Caco-2 (cell line): ENCODE measurements at regions not wholly inside any gene's neighbourhood (a gene's known extent, or its start where the extent isn't known, plus 50 kb on each side); places are given as distances from the start of the nearest gene placed in this dataset.

Experiments used
- BruUV-seq: library from RNA; stranded (reverse); fragments of 400-500 nt; replicated peaks from 2 replicates; lab custom pipeline; 2021; lab: Mats Ljungman, UMichigan
- CTCF ChIA-PET: fragments of 300-600 bp; sonication (Branson Sonifier 250); formaldehyde crosslinking; loops from one replicate; lab custom pipeline; 2022; ENCODE audit warnings: antibody characterized with exemption; lab: Charles Lee
- POLR2A ChIA-PET: fragments of 300-600 bp; sonication (Branson Sonifier 250); formaldehyde crosslinking; loops from one replicate; lab custom pipeline; 2022; ENCODE audit warnings: antibody characterized with exemption; lab: Charles Lee
- DNase-seq, 2 experiments: peaks; one replicate each; pipeline versions ENCODE4 v3.0.0 to v3.0.0-alpha.2; 2020 to 2022
- H3K27me3 ChIP-seq: replicated peaks from 2 replicates; pipeline ENCODE4 v1.6.0; 2011; ENCODE audit warnings: low read length; ENCODE audit not compliant: control insufficient read depth, insufficient read depth
- H3K36me3 ChIP-seq: 2 replicates; pipeline ENCODE4 v1.5.1; 2011; ENCODE audit warnings: low read length; ENCODE audit not compliant: control insufficient read depth, insufficient read depth
- H3K4me1 ChIP-seq: fragments of 250-450 bp; sonication (Bioruptor Pico); 2 replicates; pipeline ENCODE4 v1.5.1; 2020; ENCODE audit warnings: mild to moderate bottlenecking
- H3K4me3 ChIP-seq: 2 replicates; pipeline ENCODE4 v1.5.1; 2011; ENCODE audit warnings: low read depth, mild to moderate bottlenecking, control low read depth, low read length
- H3K9me3 ChIP-seq: fragments of 250-450 bp; sonication (Bioruptor Pico); 2 replicates; pipeline ENCODE4 v1.5.1; 2020; ENCODE audit warnings: mild to moderate bottlenecking, moderate library complexity
- H3K27ac Mint-ChIP-seq: one replicate; pipeline ENCODE4 v1.8.0; 2022; ENCODE audit warnings: mixed read lengths; ENCODE audit not compliant: unreplicated experiment
- H3K27me3 Mint-ChIP-seq: one replicate; pipeline ENCODE4 v1.8.0; 2022; ENCODE audit warnings: mixed read lengths; ENCODE audit not compliant: insufficient read depth, unreplicated experiment
- H3K36me3 Mint-ChIP-seq: one replicate; pipeline ENCODE4 v1.8.0; 2022; ENCODE audit warnings: mild to moderate bottlenecking, mixed read lengths; ENCODE audit not compliant: insufficient read depth, unreplicated experiment
- H3K4me1 Mint-ChIP-seq: one replicate; pipeline ENCODE4 v1.8.0; 2022; ENCODE audit warnings: low read depth, mixed read lengths; ENCODE audit not compliant: unreplicated experiment
- H3K4me3 Mint-ChIP-seq: one replicate; pipeline ENCODE4 v1.8.0; 2022; ENCODE audit warnings: mild to moderate bottlenecking, moderate library complexity, mixed read lengths; ENCODE audit not compliant: unreplicated experiment
- H3K9me3 Mint-ChIP-seq: one replicate; pipeline ENCODE4 v1.8.0; 2022; ENCODE audit warnings: mixed read lengths; ENCODE audit not compliant: unreplicated experiment
- intact Hi-C: fragments of 100-400 bp; cut with micrococcal nuclease; formaldehyde crosslinking; loops from one replicate; pipeline ENCODE4 v1.10.0; 2022; ENCODE audit not compliant: unreplicated experiment
- TF ChIP-seq, protein P1 (sequence below), 2 experiments: fragments of 200-600 bp in 1 of 2; IDR thresholded peaks; 1 replicate in 1 of 2; 2 replicates in 1 of 2; pipeline versions ENCODE4 v1.5.1 to v1.8.0; 2011 to 2022; ENCODE audit warnings: antibody characterized with exemption in 1 of 2, control low read depth in 1 of 2, inconsistent platforms in 1 of 2, low read depth in 1 of 2, low read length in 1 of 2, mild to moderate bottlenecking in 1 of 2, moderate library complexity in 1 of 2; ENCODE audit not compliant: insufficient read depth in 1 of 2, severe bottlenecking in 1 of 2, unreplicated experiment in 1 of 2

DNA sequence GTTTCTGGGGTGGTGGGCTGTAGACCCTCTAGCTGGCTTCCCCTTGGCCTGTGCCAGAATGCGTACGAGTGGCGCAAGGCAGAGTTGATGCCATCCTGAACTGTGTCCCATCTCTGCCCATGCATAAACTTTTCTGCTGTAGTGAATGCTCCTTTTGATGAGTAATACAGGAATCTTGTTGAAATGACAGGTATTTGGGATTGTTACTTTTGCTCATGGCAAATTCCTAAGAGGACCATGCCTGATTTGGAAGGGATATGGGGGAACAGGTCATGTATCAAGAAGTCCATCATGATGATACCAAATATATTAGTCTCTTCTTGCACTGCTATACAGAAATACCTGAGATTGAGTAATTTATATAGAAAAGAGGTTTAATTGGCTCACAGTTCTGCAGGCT lies 648.0 kb downstream of the SLC4A3 start:
- ChIA-PET POLR2A (no interaction called here), CTCF (no interaction called here)
- Histone ChIP-seq H3K27me3 (no peaks in the 10 kb centered on the region), H3K9me3 (no peaks in the 10 kb centered on the region), H3K36me3 (no peaks in the 10 kb centered on the region), H3K4me3 (no peak overlapping the region), H3K4me1 (no peaks in the 10 kb centered on the region; the same call in 1 of the 2 replicates)
- H3K4me3 Mint-ChIP-seq: no peak overlapping the region
- TF ChIP-seq, protein P1, sequence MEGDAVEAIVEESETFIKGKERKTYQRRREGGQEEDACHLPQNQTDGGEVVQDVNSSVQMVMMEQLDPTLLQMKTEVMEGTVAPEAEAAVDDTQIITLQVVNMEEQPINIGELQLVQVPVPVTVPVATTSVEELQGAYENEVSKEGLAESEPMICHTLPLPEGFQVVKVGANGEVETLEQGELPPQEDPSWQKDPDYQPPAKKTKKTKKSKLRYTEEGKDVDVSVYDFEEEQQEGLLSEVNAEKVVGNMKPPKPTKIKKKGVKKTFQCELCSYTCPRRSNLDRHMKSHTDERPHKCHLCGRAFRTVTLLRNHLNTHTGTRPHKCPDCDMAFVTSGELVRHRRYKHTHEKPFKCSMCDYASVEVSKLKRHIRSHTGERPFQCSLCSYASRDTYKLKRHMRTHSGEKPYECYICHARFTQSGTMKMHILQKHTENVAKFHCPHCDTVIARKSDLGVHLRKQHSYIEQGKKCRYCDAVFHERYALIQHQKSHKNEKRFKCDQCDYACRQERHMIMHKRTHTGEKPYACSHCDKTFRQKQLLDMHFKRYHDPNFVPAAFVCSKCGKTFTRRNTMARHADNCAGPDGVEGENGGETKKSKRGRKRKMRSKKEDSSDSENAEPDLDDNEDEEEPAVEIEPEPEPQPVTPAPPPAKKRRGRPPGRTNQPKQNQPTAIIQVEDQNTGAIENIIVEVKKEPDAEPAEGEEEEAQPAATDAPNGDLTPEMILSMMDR (IDR thresholded peaks at IDR 0.05; ENCODE audit: insufficient read depth in 1 of 2, low read depth in 1 of 2, low read length in 1 of 2, severe bottlenecking in 1 of 2, unreplicated experiment in 1 of 2): no peak
- H3K27me3 Mint-ChIP-seq: peaks cover 16% of the 10 kb centered on the region
- no peak overlapping the region for H3K27ac Mint-ChIP-seq
- no peak for DNase-seq
- no peaks in the 10 kb centered on the region for H3K4me1 Mint-ChIP-seq
- H3K36me3 Mint-ChIP-seq: no peaks in the 10 kb centered on the region
- intact Hi-C loops: no loop called here
- no TSS peak for BruUV-seq
- H3K9me3 Mint-ChIP-seq: peaks cover 10% of the 10 kb centered on the region

DNA sequence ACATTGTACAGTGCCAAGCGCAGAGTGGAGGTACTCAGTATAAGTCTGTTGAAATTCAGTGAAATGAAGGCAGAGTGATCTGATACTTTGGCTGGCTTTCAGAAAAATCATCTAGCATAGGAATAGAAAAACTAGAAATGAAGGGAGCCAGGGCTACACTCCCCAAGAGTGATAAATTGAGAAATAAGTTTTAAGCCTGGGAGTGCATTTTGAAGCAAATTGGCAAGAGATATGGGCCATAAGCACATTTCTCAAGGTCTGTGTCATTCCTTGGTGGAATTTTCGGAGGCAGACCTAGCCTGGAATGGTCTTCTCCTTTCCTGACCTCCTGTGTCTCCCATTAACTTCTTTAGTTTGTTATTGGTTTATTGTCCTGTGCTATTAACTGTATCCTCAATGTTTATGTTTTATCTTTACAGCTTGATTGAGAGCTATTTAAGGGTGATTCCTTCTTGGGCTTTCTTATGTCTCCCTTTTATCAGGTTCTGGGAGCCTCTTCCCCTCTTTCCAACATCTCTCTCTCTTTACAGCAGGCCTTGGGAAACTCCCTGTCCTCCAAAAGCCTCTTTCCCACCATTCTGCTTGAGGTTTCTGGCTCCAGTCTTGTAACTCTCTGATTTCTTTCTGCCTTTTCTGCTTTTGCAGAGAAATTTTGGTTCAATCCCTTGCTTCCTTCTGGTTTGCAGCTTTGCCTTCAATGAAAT lies 649.5 kb downstream of the SLC4A3 start:
- no peak overlapping the region for H3K27ac Mint-ChIP-seq
- no peak overlapping the region for H3K4me3 Mint-ChIP-seq
- CTCF ChIA-PET: no interaction called here
- H3K4me3 ChIP-seq: no peak overlapping the region
- TF ChIP-seq, protein P1 (IDR thresholded peaks at IDR 0.05; ENCODE audit: insufficient read depth in 1 of 2, low read depth in 1 of 2, low read length in 1 of 2, severe bottlenecking in 1 of 2, unreplicated experiment in 1 of 2): no peak
- DNase-seq: no peak
- no TSS peak for BruUV-seq
- no peaks in the 10 kb centered on the region; the same call in 1 of the 2 replicates for H3K4me1 ChIP-seq
- POLR2A ChIA-PET: no interaction called here
- no peaks in the 10 kb centered on the region for H3K9me3 ChIP-seq
- no peaks in the 10 kb centered on the region for H3K36me3 ChIP-seq
- H3K36me3 Mint-ChIP-seq: no peaks in the 10 kb centered on the region
- peaks cover 10% of the 10 kb centered on the region for H3K9me3 Mint-ChIP-seq
- intact Hi-C loops: no loop called here
- no peaks in the 10 kb centered on the region for H3K27me3 ChIP-seq
- no peaks in the 10 kb centered on the region for H3K4me1 Mint-ChIP-seq
- peaks cover 13% of the 10 kb centered on the region for H3K27me3 Mint-ChIP-seq

DNA sequence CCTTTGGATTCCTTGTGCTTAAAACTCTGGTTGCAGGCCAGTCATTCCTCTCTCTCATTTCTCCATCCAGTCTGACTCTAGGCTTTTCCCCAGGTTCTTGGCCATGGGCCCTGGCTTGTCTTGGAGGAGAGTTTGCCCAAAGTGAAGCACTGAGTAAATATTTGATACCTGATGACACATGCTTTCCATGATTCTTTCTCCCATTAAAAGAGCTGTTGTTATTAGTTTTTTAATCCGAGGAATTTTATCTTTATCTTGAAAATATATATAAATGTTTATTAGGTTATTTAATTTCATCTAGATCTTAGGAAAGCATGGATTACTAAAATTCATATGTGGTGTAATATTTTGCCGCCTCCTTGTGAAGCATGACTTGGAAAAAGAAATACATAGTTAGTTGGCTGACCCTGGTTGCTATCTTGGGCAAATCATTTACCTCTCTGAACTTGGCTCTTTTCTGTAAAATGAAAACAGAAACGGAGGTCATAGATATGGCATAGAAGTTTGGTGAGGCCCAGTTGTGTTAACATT lies 650.1 kb downstream of the SLC4A3 start:
- peaks cover 10% of the 10 kb centered on the region for H3K9me3 Mint-ChIP-seq
- TF ChIP-seq, protein P1 (IDR thresholded peaks at IDR 0.05; ENCODE audit: insufficient read depth in 1 of 2, low read depth in 1 of 2, low read length in 1 of 2, severe bottlenecking in 1 of 2, unreplicated experiment in 1 of 2): no peak
- ChIA-PET CTCF (no interaction called here), POLR2A (no interaction called here)
- H3K36me3 ChIP-seq: no peaks in the 10 kb centered on the region
- intact Hi-C loops: no loop called here
- no peaks in the 10 kb centered on the region for H3K27me3 ChIP-seq
- no peak overlapping the region for H3K27ac Mint-ChIP-seq
- no peaks in the 10 kb centered on the region for H3K36me3 Mint-ChIP-seq
- H3K4me3 Mint-ChIP-seq: no peak overlapping the region
- no peak overlapping the region for H3K4me3 ChIP-seq
- H3K27me3 Mint-ChIP-seq: peaks cover 13% of the 10 kb centered on the region
- no peaks in the 10 kb centered on the region for H3K9me3 ChIP-seq
- no TSS peak for BruUV-seq
- H3K4me1 ChIP-seq: no peaks in the 10 kb centered on the region; the same call in 1 of the 2 replicates
- no peak for DNase-seq
- no peaks in the 10 kb centered on the region for H3K4me1 Mint-ChIP-seq
